GM21360 (cell line): ENCODE measurements at regions not wholly inside any gene's neighbourhood (a gene's known extent, or its start where the extent isn't known, plus 50 kb on each side); places are given as distances from the start of the nearest gene placed in this dataset.

Experiments used
- ATAC-seq: cut with Tn5 transposase; IDR thresholded peaks from one replicate; pipeline ENCODE4 v1.9.1; 2021; ENCODE audit warnings: mild to moderate bottlenecking, moderate library complexity; ENCODE audit not compliant: unreplicated experiment

DNA sequence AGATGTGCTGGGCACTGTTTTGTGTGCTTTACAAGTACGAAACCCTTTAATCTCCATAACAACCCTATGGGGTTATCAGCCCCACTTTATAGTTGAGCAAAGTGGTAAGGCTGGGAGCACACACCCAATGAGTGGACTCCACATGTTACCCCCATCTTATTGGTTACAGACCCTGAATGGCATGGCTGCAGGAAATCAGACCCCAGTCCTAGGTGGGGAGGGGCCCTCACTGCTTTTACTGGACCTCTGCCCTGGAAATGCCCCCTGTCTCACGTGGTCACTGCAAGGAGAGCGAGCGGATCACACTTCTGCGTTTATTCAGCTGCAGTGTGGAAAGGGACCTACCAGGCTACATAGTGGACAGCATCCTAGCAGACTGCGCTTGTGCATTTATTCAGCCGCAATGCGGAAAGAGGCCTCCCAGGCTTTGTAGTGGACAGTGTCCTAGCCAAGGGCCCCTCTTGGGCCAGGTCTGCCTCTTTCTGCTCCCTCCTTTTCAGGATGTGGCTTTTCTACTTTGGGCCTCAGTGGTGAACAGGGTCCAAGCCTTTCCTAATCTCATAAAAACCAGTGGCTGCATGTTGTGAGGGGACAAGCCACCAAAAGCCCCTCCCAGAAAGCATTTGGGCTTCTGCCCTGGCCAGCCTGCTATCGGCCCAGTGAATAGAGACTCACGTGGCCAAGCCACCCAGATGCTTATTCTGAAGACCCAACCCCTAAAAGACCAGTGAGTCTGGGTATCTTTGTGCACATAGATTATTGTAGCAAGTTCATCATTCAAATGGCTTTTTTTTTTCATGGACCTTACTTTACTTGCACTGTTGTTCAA is 405.7 kb upstream of the RNF32 start:
- ATAC-seq = no peak

DNA sequence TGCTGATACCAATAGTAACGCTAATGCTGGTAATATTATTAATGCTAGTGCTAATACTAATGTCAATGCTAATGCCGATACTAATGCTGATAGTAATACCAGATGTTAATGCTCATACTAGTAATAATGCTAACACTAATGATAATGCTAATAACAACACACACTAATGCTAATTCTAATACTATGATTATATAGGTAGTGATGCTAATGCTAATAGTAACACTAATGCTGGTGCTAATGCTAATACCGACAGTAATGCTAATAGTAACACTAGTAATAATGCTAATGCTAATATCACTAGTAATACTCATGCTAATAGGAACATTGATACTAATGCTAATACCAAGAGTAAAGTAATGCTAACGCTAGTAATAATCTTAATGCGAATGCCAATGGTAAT is 406.4 kb upstream of the RNF32 start:
- no peak for ATAC-seq

DNA sequence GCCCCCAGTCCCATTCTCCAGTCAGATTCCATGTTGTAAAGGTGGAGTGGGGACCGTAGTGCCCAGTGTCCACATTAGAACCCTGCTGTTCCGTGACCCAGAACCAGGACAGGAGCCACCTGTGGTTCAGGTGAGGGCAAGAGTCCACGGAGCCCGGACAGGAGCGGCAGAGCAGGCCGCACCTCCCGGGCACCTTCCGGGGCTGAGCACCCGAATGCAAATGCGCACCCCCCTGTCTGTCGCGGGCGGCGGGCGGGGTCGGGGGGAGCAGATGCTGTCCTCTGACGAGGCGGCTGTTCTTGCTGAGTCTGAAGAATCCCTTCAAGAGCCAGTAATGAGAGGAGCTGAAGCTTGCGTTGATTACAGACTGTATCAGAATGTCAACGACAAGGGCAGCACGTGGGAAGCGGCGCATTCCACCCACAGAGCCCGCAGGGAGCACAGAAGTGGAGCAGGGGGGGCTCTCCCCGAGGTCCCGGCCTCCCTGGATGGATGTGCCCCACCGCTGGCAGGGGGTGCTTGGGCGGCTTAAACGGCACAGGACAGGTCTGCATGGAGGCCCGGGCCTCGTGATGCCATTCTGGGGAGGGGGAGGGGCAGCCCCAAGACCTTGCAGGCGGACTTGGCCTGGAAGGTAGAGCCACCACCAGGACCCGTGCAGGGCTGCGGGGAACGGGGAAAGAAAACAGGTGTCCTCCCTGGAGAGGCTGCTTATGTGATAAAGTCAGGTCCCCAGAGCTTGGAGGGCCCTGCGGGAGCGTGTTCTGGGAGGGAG is 407.5 kb upstream of the RNF32 start:
- no peak for ATAC-seq

DNA sequence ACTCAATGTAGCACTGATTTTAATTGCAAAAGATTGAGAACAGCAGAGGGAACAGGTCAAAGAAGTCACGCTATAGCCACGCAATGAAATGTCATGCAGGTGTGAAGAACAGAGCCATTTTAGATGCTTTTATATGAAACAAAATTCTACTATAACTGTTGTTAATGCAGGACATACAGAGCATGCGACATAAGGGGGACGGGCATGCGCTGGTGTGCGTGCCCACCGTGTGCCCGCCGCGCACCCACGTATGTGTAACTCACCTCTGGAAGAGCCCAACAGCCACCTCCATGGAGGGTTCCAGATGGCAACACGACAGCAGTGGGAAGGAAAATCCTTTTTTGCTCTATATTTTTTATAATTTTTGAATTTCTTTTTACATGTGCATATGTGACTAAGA is 410.0 kb upstream of the RNF32 start:
- no peak for ATAC-seq

DNA sequence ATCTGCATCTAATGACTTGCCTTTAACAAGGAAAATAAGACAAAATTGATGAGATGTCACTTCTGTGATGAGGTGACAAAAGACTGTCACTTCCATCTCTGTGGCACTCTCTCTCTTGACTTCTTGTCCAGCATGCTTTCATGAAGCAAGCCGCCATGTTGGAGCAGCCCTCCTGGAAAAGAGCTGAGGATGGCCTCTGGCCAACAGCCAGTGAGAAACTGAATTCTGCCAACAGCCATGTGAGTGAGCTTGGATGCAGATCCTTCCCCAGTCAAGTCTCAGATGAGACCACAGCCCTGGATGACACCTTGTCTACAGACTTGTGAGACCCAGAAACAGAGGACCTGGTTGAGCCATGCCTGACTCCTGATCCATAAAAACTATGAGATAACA is 412.6 kb upstream of the SHH start:
- no peak for ATAC-seq

DNA sequence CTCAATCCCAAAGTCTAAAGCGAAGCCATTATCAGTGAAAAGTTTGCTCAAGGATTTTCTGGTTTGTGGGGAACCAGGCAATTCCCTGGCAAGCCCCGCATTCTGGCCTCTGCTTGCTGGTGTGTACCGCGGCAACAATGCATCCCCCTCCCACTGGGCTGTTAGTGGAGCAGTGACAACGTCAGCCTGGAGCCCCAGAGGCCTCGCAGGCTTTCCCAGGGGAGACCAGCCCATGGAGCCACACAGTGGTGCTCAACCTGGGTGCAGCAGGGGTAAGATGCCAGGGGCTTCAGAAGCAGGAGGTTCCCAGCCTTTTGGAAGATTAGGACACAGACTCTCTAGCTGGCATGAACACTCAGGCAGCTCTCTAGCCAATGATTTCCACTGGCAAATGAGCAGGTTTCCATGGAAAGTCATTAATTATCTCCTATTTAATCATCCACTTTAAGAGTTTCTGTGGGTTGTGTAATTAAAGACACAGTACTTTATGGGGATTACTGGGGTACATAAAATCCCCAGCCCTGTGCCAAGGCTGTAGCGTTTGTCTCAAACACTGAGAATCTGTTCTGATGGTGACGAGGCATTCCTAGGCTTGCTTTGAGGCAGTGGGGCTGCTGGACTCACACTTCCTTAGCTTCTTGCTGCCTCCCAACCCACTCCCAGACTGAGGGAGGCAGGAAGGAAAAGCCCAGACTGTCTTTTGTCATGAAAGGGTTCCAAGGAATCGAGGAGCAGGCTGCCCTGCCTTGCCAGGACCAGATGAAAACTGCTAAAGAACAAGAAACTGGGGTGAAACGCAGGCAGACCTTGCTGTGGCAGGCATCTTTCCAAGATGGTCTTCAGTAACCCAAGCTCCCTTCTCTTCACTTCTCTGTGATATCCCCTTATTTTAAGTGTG is 411.9 kb upstream of the SHH start:
- ATAC-seq = no peak

DNA sequence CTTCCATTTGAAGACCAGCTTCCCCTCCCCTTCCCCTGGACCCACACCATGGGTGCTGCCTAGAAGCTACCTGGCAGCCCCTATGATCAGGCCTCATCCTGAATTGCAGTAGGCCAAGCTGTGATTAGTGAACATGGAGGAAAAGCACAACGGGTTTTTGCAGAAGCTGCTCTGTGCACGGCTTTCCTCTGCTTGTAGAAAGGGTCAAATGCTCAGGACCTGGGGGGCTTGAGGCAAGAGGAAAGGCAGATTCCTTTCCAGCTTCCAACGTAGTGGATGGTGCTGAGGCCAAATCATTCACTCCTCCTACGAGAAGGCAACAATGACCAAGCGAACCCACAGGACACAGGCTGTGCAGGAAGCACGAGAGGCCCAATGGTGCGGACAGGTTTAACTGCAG is 410.3 kb upstream of the SHH start:
- ATAC-seq = no peak

DNA sequence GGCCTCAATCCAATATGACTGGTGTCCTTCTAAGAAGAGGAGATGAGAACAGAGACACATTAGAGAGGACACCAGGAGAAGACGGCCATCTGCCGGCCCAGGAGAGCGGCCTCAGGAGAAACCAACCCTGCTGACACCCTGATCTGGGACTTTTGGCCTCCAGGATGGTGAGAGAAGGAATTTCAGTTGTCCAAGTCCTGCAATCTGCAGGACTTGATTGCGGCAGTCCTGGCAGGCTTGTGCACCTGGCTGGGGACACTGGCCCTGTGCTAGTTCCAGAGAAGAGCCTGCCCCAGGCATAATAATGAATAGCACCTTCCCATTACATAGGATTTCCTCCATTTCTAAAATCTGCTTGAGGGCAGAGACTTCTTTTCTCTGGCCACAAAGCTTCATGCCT is 409.9 kb upstream of the SHH start:
- ATAC-seq = no peak

DNA sequence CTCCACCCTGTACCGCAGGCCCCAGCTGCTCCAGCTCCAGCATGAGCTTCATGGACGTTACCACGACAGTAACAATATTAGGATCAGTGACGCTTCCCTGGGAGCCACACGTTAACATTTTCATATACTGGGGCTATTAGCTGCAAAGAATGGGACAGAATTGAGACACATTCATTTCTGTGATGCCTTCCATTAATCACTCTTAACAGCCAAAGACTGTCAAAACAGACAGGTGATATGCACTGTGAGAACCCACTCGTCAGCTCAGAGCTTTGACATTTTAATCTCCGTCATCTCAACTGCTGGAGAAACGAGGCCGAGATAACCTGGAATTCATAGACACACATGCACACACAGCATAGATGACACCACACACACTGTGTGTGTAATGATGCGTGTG is 408.4 kb upstream of the SHH start:
- ATAC-seq = no peak

DNA sequence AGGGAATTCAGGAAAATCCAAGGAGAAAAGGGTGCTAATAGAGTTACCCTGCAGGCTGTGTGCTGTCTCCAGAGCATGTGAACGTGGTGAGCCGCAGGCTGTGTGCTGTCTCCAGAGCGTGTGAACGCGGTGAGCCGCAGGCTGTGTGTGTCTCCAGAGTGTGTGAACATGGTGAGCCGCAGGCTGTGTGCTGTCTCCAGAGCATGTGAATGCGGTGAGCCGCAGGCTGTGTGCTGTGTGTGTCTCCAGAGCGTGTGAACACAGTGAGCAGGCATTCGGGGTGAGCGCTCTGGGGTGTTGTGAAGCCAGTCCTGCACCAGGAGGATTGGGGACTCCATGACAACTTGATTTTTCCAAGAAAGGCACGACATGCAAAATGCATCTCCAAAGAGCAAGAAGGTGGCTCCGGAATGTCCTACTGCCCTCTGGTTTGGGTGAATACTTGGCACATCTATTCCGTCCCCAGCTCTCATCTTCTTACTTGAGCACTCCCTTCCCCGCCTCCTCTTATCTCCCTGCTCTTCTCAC is 407.9 kb upstream of the SHH start:
- ATAC-seq = no peak

DNA sequence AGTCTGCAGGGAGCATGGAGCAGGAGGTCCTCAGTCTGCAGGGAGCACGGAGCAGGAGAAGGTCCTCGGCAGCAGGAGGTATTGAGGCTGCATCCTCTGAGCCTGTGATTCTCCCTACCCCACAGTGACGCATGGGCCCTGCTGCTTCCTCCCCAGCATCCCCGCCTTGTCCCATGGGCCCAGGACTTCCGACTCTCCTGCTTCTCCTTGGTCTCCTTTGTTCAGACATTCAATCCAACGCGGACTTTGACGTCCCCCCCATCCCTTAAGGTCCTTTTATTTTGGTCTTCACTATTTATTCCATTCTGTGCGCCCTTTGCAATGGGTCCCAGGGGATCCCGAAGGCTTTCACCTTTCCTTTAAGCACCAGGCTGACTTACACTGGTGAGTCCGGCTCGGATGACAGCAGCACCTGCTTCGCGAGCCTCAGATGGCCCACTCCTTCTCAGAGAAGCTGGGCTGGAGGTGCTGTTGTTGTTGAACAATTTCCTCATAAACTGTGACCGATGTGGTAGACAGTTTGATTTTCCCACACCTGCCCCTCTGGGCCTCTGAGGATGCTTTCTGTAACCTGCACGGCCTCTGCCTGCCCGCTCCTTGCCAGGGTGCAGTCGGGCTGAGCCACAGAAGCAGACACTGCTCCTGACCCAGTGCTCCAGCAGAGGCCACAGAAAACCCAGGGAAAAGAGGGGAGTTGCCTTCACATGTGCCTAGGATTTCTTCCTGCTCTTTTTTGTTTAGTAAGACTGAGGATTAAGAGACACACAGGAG is 407.2 kb upstream of the SHH start:
- no peak for ATAC-seq

DNA sequence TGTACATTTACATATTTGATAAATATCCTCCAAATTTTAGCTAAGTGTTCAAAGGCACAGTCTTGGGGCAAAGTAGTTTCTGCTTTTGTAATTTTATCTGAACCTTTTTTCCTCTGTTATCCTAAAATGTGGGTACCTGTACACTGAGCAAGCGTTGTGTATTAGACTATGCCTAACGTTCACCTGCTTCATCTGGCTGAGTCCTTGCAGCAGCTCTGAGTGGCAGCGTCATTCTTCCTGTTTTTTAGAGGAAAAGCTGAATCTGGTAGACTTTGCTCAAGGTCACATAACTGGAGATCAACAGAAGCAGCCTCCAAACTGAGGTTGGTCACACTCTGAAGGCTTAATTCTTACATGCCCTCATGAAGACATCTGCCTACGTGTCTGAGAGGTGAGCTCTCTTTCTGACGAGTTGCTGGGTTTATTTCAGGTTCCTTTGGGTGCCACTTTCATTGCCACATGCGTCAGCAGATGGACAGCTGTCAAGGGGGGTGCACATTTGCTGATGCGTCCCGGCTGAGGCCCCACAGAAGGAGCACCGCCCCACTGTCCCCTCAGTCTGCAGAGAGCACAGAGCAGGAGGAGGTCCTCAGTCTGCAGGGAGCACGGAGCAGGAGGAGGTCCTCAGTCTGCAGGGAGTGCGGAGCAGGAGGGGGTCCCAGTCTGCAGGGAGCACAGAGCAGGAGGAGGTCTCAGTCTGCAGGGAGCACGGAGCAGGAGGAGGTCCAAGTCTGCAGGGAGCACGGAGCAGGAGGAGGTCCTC is 406.5 kb upstream of the SHH start:
- ATAC-seq = no peak

DNA sequence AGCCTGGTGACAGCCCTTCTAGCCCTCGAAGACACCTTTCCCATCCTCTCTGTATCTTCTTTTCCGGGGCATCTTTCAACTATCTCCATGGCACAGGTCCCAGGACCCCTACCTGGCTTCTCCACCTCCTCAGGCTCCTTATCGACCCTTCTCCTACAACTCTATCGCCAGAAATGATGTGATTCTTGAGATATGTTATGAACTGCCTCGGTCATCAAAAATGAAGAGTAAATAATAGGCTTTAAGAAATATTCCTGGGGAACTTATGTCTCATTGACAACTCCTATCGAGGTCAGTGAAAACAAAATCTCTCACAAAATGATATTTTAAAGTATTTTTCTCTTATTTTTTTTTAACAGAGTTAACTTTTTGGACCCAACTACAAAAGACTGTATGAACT is 405.5 kb upstream of the SHH start:
- ATAC-seq = no peak

DNA sequence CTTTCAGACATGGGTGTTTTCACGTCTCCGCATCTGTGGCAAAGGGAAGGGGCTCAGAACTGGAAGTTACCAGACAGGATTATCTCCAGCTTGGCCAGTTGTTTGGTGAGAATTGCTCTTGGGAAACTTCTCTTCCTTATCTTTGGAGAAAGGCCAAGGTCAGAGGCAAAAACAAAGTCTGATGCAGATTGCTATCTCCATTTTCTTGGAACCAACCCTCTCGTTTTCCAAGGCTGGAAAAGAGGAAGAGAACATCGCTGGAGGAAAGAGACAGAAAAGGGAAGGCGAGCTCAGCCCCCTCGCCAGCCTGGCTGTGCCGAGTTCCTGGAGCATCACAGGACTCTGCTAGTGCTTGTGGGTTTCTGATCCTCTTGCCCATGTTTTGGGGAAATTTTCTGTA is 396.8 kb upstream of the SHH start:
- ATAC-seq = no peak

DNA sequence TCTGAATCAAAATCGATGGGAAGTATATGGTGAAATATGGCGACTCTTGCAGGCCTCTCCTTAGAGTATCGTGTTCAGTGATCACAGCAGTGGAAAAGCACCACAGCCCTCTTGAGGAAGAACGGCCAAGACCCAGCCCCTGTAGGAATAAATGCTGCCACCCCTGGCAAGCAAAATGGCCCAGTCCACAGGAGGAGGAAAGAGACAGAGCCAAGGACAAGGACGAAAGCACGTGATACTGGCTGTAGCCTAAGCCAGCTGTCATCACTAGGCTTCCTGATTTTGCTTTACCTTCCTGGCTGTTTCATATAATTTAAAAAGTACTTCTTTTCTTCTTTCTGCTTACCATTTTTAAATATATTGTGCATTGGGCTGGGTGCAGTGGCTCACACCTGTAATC is 395.0 kb upstream of the SHH start:
- no peak for ATAC-seq

DNA sequence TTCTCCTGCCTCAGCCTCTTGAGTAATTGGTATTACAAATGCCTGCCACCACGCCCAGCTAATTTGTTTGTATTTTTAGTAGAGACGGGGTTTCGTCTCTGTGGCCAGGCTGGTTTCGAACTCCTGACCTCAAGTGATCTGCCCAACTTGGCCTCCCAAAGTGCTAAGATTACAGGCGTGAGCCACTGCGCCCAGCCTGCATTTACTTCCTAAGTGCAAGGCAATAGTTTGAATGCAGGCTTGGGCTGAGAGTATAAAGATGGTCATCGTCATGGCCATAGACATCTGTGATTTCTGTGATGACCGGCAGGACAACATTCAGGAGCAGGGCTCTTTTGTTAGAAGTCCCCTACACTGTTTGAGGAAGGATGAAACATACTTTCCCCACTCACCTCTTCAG is 393.9 kb upstream of the SHH start:
- ATAC-seq = no peak

DNA sequence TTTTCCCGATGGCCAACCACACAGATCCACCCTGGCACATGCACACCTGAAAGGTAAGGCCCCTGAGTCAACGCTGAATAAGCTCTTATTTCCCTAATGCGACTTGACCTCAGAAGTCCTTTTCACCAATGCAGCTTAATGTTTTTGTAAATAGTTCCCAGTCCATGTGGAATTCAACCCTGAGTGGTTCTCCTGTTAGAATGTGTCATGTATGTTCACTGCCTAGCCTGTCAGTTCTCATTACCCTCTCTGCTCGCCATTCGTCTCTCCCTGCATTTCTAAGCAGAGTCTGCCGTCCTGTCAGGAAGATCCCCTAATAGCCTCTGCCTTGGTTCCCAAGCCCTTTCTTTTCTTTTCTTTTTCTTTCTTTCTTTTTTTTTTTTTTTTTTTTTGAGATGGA is 392.6 kb upstream of the SHH start:
- no peak for ATAC-seq

DNA sequence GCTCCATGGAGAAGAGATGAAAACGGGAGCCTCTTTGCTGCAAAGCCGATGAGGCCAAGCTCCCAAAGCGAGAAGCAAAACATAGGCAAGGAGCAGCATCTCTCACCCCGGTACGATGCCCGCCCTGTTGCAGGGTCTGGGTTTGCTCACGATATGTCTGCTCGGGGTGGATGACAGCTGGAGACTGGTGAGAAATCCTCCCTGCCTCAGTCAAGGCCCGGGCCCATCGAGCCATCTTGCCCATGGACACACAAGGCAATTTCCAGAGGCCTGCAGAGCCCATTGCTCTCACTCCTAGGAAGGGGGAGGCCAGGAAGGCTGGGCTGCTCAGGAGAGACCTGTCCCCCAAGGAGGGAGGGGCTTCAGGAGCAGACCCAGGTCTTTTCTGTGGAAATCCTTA is 391.7 kb upstream of the SHH start:
- no peak for ATAC-seq

DNA sequence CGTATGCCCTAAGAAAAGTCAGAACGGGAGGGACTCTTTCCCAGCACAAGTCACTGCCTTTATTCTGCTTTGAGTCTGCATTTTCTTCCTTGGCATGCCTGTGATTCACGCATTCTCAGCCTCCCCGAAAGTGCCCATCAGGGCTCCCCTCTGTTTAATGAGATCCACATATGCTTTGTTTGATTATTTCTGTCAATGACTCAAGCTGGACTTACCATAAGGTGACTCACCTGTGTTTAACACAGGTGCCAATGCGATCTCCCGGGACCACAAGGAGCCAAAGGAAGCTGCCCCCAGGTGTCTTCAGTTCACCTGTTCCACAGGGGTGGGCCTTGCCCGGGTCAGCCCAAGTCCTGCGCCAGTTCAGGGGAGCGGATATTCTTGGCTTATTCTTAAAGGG is 386.0 kb upstream of the SHH start:
- ATAC-seq = no peak

DNA sequence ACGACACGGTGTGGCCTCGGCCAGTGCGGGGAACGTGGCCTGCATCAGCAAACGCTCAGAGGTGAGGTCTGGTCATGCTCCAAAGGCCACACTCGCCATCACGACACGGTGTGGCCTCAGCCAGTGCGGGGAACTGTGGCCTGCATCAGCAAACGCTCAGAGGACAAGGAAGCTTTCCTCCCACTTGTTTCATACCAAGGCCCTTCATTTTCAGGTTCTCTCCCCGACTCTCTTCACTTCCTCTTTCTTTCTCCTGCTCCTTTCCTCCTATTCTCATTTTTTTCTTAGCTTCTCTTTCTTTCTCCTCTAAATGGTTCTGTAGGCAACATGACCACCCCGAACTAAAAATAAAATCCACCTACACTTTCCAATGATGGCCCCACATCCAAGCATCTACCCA is 384.4 kb upstream of the SHH start:
- peak; percentile 63 for ATAC-seq
